GM19438 (cell line): ENCODE measurements at regions not wholly inside any gene's neighbourhood (a gene's known extent, or its start where the extent isn't known, plus 50 kb on each side); places are given as distances from the start of the nearest gene placed in this dataset.

Experiments
- ATAC-seq: cut with Tn5 transposase; IDR thresholded peaks from one replicate; pipeline ENCODE4 v1.9.1; 2021; ENCODE audit warnings: low read depth; ENCODE audit not compliant: unreplicated experiment

DNA sequence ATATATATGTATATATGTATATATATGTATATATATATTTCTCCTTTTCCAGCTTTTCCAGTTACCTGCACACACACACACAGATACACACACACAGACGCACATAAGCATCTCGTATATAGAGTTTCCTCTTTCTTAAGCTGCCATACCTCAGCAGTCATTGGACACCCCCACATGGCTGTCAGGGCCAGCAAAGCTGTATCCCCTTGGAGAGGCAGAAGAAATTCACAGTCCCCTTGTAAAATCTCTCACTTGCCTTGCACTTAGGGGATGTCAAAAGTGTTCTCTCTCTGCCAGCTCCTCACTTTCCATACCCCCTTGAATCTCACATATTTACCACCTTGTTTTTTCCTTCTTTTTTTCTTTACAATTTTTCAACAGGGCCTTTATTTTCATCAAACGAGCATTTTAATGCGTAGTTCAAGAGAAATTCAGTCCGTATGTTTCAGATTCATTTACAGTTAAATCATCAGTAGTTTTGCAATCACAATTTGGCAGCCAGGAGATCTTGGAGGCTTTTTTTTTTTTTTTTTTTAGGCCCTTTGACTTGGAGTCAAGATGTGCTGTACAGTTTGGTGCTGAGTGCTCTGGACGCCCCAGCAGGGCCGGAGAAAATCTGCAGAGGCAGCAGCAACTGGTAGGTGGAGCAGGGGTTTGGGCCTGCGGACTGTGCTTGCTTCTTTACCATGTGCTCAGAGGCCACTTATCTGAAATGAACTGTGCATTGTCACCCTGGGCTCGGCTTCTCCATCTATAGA, 244.9 kb upstream of the KLF4 start:
- no peak for ATAC-seq

- no peak for ATAC-seq
These were observed 243.9 kb upstream of the KLF4 start for GRCh38 chr9:107733523-107733894.

DNA sequence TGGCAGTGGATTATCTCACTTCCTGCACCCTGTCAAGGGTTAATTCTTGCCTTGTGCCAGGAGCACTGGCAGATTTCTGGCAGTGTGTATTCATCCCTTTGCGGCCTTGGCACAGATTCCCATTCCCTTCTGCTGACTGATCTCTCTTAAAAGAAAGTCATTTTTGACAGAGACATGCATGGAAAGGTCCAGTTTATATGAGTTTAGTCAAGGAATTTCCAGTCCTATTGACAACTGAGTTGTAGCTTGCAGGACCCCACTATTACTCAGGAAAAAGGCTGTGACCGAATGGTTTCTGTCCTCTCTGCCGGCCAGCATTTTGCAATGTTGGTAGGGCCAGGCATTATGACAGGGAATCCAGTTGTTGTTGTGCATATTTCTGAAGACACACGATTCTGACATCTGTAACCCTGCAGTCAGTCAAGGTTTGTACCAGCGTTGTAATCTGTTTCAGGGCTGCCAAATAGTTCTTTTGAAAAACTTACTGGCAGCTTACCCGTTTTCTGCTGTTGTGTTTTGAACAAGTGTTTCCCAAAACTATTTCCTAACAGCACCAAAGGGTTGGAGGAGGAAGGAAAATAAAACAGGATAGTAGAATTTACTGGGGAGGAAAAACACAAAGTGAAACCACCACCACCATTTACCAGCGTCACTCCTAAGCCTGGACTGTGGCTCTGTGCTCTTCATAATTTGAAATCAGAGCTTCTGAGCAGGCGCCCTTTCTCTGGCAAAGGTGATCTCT, 243.4 kb upstream of the KLF4 start:
- ATAC-seq: no peak

DNA sequence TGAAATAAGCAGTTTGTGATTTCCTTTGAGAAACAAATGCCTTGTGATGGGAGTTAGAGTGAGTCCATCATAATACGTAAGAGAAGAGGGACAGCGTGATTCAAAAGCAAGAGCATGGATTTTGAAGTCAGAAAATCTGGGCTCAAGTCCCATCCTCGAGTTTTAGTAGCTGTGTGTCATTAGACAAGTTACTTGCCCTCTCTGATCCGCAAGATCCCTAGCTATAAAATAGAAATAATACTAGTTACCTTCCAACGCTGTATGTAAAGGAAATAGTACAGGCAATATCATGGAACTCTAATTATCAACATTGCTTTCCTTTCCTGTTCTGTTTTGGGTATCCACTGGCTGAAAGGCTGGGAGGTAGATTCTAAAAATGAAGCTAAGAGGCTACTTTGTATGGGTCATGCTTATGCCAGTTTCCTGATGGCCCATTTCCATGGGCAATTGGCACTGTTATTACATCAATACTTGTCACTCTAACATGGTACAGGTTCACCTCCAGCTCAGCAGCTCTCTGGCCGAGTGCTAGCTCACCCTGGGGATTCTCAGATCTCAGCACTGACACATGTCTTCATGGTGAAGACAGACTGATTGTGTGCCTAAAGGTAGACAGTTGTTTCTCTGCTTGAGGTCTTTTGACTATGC, 241.7 kb upstream of the KLF4 start:
- no peak for ATAC-seq

DNA sequence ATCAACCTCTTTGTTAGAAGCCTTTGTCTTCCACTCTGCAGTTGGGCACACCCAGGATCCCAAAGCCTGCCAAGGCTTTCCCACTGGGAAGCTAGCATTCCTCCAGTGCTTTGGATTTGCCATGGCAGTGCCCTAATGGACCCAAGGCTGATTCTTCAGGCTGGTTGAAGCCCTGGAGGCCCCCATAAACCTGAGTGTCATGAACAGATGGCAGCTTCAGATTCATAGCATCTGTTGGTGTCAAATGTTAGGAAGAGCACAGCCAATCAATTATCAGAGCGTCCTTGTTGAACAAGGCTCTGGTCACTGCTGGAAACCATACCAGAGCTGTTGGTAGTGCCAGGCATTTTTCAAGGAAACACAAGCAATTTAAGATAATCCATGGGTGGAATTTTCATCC, 241.1 kb upstream of the KLF4 start:
- no peak for ATAC-seq

- ATAC-seq: no peak
These were observed 237.7 kb upstream of the KLF4 start for GRCh38 chr9:107727086-107727780.

- no peak for ATAC-seq
These were observed 233.4 kb upstream of the KLF4 start for GRCh38 chr9:107723015-107723414.

GRCh38 chr9:107721705-107722245, 232.2 kb upstream of the KLF4 start:
- no peak for ATAC-seq

- ATAC-seq: no peak
These were observed 230.9 kb upstream of the KLF4 start for GRCh38 chr9:107720501-107720900.

DNA sequence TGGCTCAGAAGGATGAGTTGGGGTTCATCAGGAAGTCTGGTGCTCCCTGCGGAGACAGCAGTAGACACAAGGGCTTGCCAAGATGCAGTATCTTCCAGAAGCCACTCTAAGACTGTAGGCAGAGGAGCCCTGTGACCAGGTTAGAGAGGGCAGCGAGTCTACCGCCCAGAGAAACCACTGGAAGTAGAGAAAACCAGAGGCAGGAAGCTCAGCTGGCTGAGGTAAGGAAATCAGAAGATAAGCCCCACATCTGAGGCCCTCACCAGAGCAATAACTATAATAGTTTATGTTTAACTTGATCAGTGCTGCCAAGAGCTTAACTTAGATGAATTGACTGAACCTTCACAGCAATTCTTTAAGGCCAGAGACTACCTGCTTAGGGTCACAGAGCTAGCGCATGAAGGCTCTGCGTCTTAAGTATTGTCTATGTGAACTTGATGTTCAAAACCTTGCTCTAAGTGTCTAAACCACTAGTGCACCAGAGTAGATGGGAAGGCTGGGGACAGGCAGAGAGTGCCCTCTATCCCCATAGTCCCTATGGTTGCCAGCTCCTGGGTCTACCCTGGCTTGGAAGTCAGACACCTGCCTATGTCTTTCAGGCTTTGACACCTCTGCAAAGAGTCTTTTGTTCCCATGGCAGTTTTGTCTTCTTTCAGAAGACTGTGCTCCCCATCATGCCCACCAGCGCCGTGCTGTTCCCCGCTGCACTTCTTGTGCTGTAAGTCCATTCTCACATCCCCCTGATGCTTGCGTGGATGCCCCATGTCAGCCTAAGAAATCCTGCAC, 228.2 kb upstream of the KLF4 start:
- no peak for ATAC-seq

DNA sequence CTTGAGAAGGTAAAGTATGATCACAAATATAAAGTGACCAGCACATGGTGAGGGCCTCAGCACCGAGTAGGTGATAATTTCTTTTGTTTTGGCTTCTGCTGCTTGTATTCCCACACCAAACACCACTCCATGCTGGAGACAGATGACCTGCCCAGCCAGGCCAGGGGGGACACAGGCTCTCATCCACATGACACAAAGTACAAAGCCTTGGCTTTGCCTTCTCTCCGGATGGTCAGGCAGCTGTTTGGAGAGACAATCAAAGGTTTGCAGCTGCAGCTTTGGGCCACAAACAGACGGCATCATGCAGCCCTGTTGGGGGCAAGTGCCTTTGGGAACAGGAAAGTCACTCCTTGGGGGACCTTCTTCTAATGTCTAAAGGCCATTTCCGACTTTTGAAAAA, 226.2 kb upstream of the KLF4 start:
- no peak for ATAC-seq

DNA sequence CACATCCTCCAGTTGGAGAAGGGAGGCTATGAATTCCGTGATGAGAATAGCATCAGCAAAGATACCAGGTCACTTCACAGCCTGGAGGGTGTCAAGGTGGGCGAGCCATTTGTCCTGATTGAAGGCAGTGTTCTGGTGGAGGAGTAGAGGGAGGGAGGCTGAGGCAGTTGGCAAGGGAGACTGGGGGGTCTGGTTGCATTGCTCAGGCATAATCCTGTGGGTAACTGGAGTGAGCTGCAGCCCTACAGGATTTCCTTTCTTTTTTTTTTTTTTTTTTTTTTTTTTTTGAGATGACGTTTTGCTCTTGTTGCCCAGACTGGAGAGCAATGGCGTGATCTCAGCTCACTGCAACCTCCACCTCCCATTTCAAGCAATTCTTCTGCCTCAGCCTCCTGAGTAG, 223.9 kb upstream of the KLF4 start:
- no peak for ATAC-seq

GRCh38 chr9:107712390-107712789, 222.8 kb upstream of the KLF4 start:
- ATAC-seq: no peak

- no peak for ATAC-seq
These were observed 222.0 kb upstream of the KLF4 start for GRCh38 chr9:107711542-107711941.

DNA sequence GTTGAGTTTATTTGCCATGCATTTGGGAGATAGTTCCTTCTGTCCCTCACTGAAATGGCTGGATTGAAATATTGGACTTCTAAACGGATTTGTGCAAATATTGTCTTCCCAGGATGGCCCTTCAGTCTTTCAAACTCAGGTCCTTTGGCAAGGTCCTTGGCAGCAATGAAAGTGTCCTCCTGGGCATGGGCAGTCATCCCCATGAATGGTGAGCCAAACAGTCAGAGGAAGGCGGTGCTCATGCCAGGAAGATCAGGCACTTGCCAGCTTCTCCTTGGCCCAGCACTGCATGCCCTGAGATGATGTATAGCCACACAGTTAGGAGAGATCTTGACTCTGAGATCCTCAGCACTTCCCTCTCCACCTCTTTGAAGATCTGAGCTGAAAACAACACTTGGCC, 221.4 kb upstream of the KLF4 start:
- no peak for ATAC-seq

DNA sequence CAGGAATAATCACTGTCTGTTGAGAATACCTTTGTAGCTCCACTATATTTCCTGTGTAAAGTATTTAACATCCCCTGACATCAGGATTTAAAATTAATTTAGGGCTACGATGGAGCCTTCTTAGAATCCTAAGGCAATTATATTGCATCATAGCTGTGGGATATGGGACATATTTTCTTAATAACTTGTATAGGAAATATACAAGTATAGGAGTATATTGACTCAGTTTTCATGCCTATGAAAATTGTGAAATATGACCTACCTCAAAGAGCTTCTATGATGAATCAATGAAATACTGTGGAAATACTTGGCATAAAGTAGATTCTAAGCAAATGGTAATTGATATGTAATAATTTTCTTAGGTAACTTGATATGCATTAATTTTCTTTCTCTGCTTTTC, 221.0 kb upstream of the KLF4 start:
- no peak for ATAC-seq

DNA sequence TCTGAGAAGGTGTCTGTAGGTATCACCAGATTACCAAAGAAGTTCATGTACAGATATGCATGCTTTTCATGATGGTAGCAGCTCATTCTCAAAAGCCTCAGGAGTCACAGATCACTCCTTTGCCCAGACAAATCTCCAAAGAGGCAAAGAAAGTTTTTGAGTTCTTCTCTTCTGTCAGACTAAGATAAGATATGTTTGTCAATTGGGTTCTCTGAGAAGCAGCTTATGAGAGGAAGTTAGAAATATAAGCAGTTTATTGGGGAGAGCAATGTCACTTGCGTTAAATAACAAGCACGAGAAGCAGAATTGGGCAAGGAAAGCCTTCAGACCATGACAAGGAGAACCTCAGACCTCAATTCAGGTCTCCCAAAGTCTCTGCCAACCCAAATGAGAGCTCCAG, 219.2 kb upstream of the KLF4 start:
- no peak for ATAC-seq

- ATAC-seq: no peak
These were observed 218.4 kb upstream of the KLF4 start for GRCh38 chr9:107707915-107708441.

- no peak for ATAC-seq
These were observed 217.9 kb upstream of the KLF4 start for GRCh38 chr9:107707428-107707837.
